HepG2 (cell line): ENCODE measurements at regions not wholly inside any gene's neighbourhood (a gene's known extent, or its start where the extent isn't known, plus 50 kb on each side); places are given as distances from the start of the nearest gene placed in this dataset.

Source experiments
- CTCF ChIP-seq: sonication (generic); formaldehyde crosslinking; IDR thresholded peaks from 2 replicates; pipeline ENCODE4 v1.5.0; 2020; ENCODE audit warnings: mild to moderate bottlenecking, missing genetic modification reagents, moderate library complexity
- DBP ChIP-seq: sonication (generic); formaldehyde crosslinking; IDR thresholded peaks from 2 replicates; pipeline ENCODE4 v1.4.0; 2020; ENCODE audit warnings: missing genetic modification reagents; ENCODE audit errors: not compliant biosample characterization
- GTF2F1 ChIP-seq: fragments of 150-350 bp; IDR thresholded peaks from 2 replicates; pipeline ENCODE4 v1.6.1; 2014; ENCODE audit warnings: low read length
- NCOA1 ChIP-seq: sonication (generic); formaldehyde crosslinking; IDR thresholded peaks from 2 replicates; pipeline ENCODE4 v1.9.0; 2021; ENCODE audit warnings: missing genetic modification reagents
- PBX3 ChIP-seq: sonication (generic); formaldehyde crosslinking; IDR thresholded peaks from 2 replicates; pipeline ENCODE4 v1.8.1; 2023; ENCODE audit warnings: missing genetic modification reagents, inconsistent platforms, borderline replicate concordance
- PLSCR1 ChIP-seq: sonication (generic); formaldehyde crosslinking; IDR thresholded peaks from 2 replicates; pipeline ENCODE4 v1.5.0; 2020; ENCODE audit warnings: missing genetic modification reagents, mild to moderate bottlenecking, borderline replicate concordance
- PRDM4 ChIP-seq: sonication (generic); formaldehyde crosslinking; IDR thresholded peaks from 2 replicates; pipeline ENCODE4 v1.9.0; 2021; ENCODE audit warnings: missing genetic modification reagents, borderline replicate concordance
- SMARCE1 ChIP-seq: fragments of 450-650 bp; IDR thresholded peaks from 2 replicates; pipeline ENCODE4 v1.6.1; 2017; ENCODE audit warnings: borderline replicate concordance
- SP1 ChIP-seq, 2 experiments: fragments of 450-650 bp in 1 of 2; sonication (generic) in 1 of 2; formaldehyde crosslinking in 1 of 2; IDR thresholded peaks; 2 replicates each; pipeline versions ENCODE4 v1.4.0 to v1.6.1; 2016 to 2020; ENCODE audit warnings: missing genetic modification reagents in 1 of 2
- USF2 ChIP-seq, 2 experiments: sonication (generic) in 1 of 2; formaldehyde crosslinking in 1 of 2; IDR thresholded peaks; 2 replicates each; pipeline versions ENCODE4 v1.5.1 to v1.6.1; 2011 to 2020; ENCODE audit warnings: borderline replicate concordance in 1 of 2, low read depth in 1 of 2, low read length in 1 of 2, mild to moderate bottlenecking in 1 of 2, missing genetic modification reagents in 1 of 2, moderate library complexity in 1 of 2
- ZNF513 ChIP-seq: sonication (generic); formaldehyde crosslinking; conservative IDR thresholded peaks from 2 replicates; pipeline ENCODE4 v1.5.0; 2020; ENCODE audit warnings: missing genetic modification reagents
- ZNF777 ChIP-seq: sonication (generic); formaldehyde crosslinking; IDR thresholded peaks from 2 replicates; pipeline ENCODE4 v1.4.0; 2020; ENCODE audit warnings: missing genetic modification reagents

GRCh38 chr11:105229761-105230160 lies 90.2 kb upstream of the CARD18 start:
- no peak for TF ChIP-seq CTCF (CRISPR knock-in tag)
- no peak for TF ChIP-seq PBX3
- no peak for TF ChIP-seq DBP (CRISPR knock-in tag)
- no peak for TF ChIP-seq NCOA1
- no peak for TF ChIP-seq PRDM4 (CRISPR knock-in tag)
- no peak for TF ChIP-seq USF2 (IDR thresholded peaks at IDR 0.05; ENCODE audit: low read depth, low read length)
- TF ChIP-seq USF2 (CRISPR knock-in tag; IDR thresholded peaks at IDR 0.05; ENCODE audit: borderline replicate concordance) = no peak
- no peak for TF ChIP-seq ZNF777 (CRISPR knock-in tag)
- no peak for TF ChIP-seq ZNF513 (CRISPR knock-in tag)
- no peak for TF ChIP-seq SMARCE1
- TF ChIP-seq PLSCR1 (CRISPR knock-in tag) = no peak
- no peak for TF ChIP-seq SP1 (IDR thresholded peaks at IDR 0.05)
- no peak for TF ChIP-seq SP1 (CRISPR knock-in tag; IDR thresholded peaks at IDR 0.05)
- TF ChIP-seq GTF2F1 = no peak
